22Rv1 (cell line): ENCODE measurements at regions not wholly inside any gene's neighbourhood (a gene's known extent, or its start where the extent isn't known, plus 50 kb on each side); places are given as distances from the start of the nearest gene placed in this dataset.

Experiments
- CTCF ChIP-seq: fragments of 450-650 bp; IDR thresholded peaks from 2 replicates; pipeline ENCODE4 v1.5.1; 2017; ENCODE audit warnings: mild to moderate bottlenecking
- ZFX ChIP-seq: fragments of 450-650 bp; IDR thresholded peaks from 2 replicates; pipeline ENCODE4 v1.6.1; 2017; ENCODE audit warnings: antibody characterized with exemption, borderline replicate concordance

GRCh38 chr9:81072758-81073157 lies 616.6 kb downstream of the TLE1 start:
- TF ChIP-seq CTCF (no peak), ZFX (no peak)
